Neural progenitor cell (in vitro differentiated cells): ENCODE measurements at regions not wholly inside any gene's neighbourhood (a gene's known extent, or its start where the extent isn't known, plus 50 kb on each side); places are given as distances from the start of the nearest gene placed in this dataset.

ENCODE experiments used
- DNase-seq: peaks from one replicate; pipeline ENCODE4 v3.0.0-alpha.2; 2016; ENCODE audit warnings: low spot score
- H2AFZ ChIP-seq: fragments of 200-600 bp; sonication (generic); replicated peaks from 2 replicates; pipeline ENCODE4 v1.6.1; 2016; ENCODE audit warnings: antibody characterized with exemption
- H3F3A ChIP-seq: fragments of 200-600 bp; sonication (generic); 2 replicates; pipeline ENCODE4 v1.6.1; 2016; ENCODE audit warnings: antibody characterized with exemption, low read depth
- H3K27ac ChIP-seq: fragments of 200-600 bp; sonication (generic); 2 replicates; pipeline ENCODE4 v1.5.1; 2016; ENCODE audit warnings: mild to moderate bottlenecking
- H3K27me3 ChIP-seq: fragments of 200-600 bp; sonication (generic); 2 replicates; pipeline ENCODE4 v1.6.1; 2016; ENCODE audit warnings: mild to moderate bottlenecking, moderate library complexity
- H3K36me3 ChIP-seq: fragments of 200-600 bp; sonication (generic); 2 replicates; pipeline ENCODE4 v1.5.1; 2016
- H3K4me1 ChIP-seq: fragments of 200-600 bp; sonication (generic); 2 replicates; pipeline ENCODE4 v1.6.1; 2016; ENCODE audit warnings: mixed run types
- H3K4me2 ChIP-seq: fragments of 200-600 bp; sonication (generic); 2 replicates; pipeline ENCODE4 v1.6.1; 2016
- H3K4me3 ChIP-seq: fragments of 200-600 bp; sonication (generic); 2 replicates; pipeline ENCODE4 v1.5.1; 2016
- H3K79me2 ChIP-seq: fragments of 200-600 bp; sonication (generic); 2 replicates; pipeline ENCODE4 v1.6.1; 2016; ENCODE audit warnings: low read depth
- H3K9ac ChIP-seq: fragments of 200-600 bp; sonication (generic); 2 replicates; pipeline ENCODE4 v1.6.1; 2016
- H3K9me3 ChIP-seq: fragments of 200-600 bp; sonication (generic); 2 replicates; pipeline ENCODE4 v1.5.1; 2016; ENCODE audit warnings: low read depth
- H4K20me1 ChIP-seq: fragments of 200-600 bp; sonication (generic); 2 replicates; pipeline ENCODE4 v1.6.1; 2016; ENCODE audit warnings: low read depth
- H3K27ac Mint-ChIP-seq: 3 replicates; pipeline ENCODE4 v1.8.0; 2021; ENCODE audit warnings: mixed read lengths
- H3K27me3 Mint-ChIP-seq: 2 replicates; pipeline ENCODE4 v1.8.0; 2022; ENCODE audit warnings: low read depth, mild to moderate bottlenecking, inconsistent platforms, moderate library complexity, mixed read lengths; ENCODE audit not compliant: insufficient read depth
- H3K36me3 Mint-ChIP-seq: 3 replicates; pipeline ENCODE4 v1.8.0; 2021; ENCODE audit warnings: mixed read lengths
- H3K4me1 Mint-ChIP-seq: 3 replicates; pipeline ENCODE4 v1.8.0; 2021; ENCODE audit warnings: mixed read lengths
- H3K4me3 Mint-ChIP-seq: 3 replicates; pipeline ENCODE4 v1.8.0; 2021; ENCODE audit warnings: mild to moderate bottlenecking, moderate library complexity, mixed read lengths
- H3K9me3 Mint-ChIP-seq: 3 replicates; pipeline ENCODE4 v1.8.0; 2020; ENCODE audit warnings: mixed read lengths
- EZH2 ChIP-seq: fragments of 200-600 bp; sonication (generic); IDR thresholded peaks from 2 replicates; pipeline ENCODE4 v1.6.1; 2017; ENCODE audit warnings: antibody characterized with exemption, mild to moderate bottlenecking, moderate library complexity
- EZH2phosphoT487 ChIP-seq: fragments of 200-600 bp; sonication (generic); IDR thresholded peaks from 2 replicates; pipeline ENCODE4 v1.6.1; 2017; ENCODE audit warnings: antibody characterized with exemption
- TF ChIP-seq, protein P1 (sequence below): fragments of 200-600 bp; sonication (generic); IDR thresholded peaks from 2 replicates; pipeline ENCODE4 v1.5.1; 2017; ENCODE audit warnings: antibody characterized with exemption, mild to moderate bottlenecking

DNA sequence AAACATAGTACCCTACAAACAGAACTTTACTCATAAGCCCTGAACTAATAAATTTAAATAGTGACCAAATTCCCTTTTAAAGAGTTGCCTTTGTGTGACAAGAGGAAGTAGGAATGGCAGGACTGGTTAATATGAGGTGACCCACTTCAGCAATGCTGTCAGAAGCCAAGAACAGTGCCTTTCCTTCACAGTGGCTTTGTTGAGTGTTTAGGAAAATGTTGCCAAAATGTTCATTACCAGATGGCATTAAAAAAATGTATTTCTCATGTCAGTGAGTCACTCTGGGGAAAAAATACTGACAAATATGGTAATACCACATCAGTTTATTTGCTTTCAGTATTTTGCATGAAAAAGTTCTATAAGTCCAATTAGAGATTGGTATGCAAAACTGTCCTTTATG lies 103.3 kb downstream of the DIRAS2 start:
- Histone ChIP-seq H3K27me3 (no peaks in the 10 kb centered on the region), H3F3A (no peaks in the 10 kb centered on the region), H3K36me3 (no peaks in the 10 kb centered on the region), H4K20me1 (no peaks in the 10 kb centered on the region), H3K79me2 (no peaks in the 10 kb centered on the region), H3K4me1 (no peaks in the 10 kb centered on the region), H3K4me3 (no peak overlapping the region), H3K9ac (no peak overlapping the region), H2AFZ (no peak overlapping the region), H3K4me2 (no peak overlapping the region), H3K27ac (no peak overlapping the region), H3K9me3 (no peaks in the 10 kb centered on the region)
- Mint-ChIP-seq H3K36me3 (no peaks in the 10 kb centered on the region), H3K4me3 (no peak overlapping the region), H3K9me3 (no peaks in the 10 kb centered on the region), H3K27me3 (no peaks in the 10 kb centered on the region), H3K27ac (no peak overlapping the region), H3K4me1 (peaks cover 10% of the 10 kb centered on the region)
- TF ChIP-seq, protein P1, sequence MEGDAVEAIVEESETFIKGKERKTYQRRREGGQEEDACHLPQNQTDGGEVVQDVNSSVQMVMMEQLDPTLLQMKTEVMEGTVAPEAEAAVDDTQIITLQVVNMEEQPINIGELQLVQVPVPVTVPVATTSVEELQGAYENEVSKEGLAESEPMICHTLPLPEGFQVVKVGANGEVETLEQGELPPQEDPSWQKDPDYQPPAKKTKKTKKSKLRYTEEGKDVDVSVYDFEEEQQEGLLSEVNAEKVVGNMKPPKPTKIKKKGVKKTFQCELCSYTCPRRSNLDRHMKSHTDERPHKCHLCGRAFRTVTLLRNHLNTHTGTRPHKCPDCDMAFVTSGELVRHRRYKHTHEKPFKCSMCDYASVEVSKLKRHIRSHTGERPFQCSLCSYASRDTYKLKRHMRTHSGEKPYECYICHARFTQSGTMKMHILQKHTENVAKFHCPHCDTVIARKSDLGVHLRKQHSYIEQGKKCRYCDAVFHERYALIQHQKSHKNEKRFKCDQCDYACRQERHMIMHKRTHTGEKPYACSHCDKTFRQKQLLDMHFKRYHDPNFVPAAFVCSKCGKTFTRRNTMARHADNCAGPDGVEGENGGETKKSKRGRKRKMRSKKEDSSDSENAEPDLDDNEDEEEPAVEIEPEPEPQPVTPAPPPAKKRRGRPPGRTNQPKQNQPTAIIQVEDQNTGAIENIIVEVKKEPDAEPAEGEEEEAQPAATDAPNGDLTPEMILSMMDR, result no peak
- TF ChIP-seq EZH2 (no peak), EZH2phosphoT487 (no peak)
- DNase-seq, result no peak

DNA sequence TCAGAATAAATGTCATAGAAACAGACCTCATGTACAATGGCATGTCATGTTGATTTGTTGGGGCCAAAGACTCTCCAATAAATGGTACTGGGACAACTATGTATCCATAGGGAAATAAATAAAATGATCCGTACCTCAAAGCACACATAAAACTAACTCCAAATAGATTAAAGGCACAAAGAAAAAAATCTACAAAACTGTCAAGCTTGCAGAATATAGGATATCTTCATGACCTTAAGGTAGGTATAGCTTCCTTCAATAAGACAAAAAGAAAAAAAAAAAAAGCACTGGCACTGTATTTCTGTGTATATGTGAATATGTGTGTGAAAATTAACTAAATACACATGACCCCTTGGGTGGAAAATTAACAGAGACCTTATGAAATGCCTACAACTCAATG lies 101.9 kb downstream of the DIRAS2 start:
- TF ChIP-seq, protein P1, result no peak
- TF ChIP-seq EZH2 (no peak), EZH2phosphoT487 (no peak)
- no peaks in the 10 kb centered on the region for H3K27me3 Mint-ChIP-seq
- Histone ChIP-seq H3K36me3 (no peaks in the 10 kb centered on the region), H3K27ac (no peak overlapping the region), H3K79me2 (no peaks in the 10 kb centered on the region), H4K20me1 (no peaks in the 10 kb centered on the region), H3K4me2 (no peak overlapping the region), H3K4me1 (peaks cover 11% of the 10 kb centered on the region), H3K4me3 (no peak overlapping the region), H3K27me3 (no peaks in the 10 kb centered on the region), H3K9me3 (no peaks in the 10 kb centered on the region), H2AFZ (no peak overlapping the region), H3F3A (no peaks in the 10 kb centered on the region), H3K9ac (no peak overlapping the region)
- H3K4me3 Mint-ChIP-seq, result no peak overlapping the region
- H3K36me3 Mint-ChIP-seq, result no peaks in the 10 kb centered on the region
- H3K4me1 Mint-ChIP-seq, result peaks cover 24% of the 10 kb centered on the region
- H3K27ac Mint-ChIP-seq, result no peak overlapping the region
- H3K9me3 Mint-ChIP-seq, result no peaks in the 10 kb centered on the region
- DNase-seq, result no peak

DNA sequence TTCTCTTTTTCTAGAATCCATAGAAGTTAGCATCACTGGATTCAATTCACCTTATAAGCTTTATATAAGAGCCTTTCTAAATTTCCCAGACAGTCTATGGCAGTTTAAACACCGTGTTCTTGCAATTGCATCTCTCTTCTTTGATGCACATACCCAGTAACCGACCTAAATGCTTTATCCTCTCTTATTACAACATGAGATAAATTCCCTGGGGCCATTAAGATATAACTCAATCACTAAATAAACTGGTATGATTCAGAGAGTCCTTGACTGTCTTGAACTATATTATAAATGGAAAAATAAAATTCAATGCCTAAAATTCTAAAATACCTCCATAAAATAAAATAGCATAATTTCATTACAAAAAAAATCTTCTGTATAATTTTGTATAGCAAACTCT lies 98.1 kb downstream of the DIRAS2 start:
- Mint-ChIP-seq H3K36me3 (no peaks in the 10 kb centered on the region), H3K27me3 (no peaks in the 10 kb centered on the region), H3K9me3 (peaks cover 13% of the 10 kb centered on the region), H3K4me3 (no peak overlapping the region), H3K27ac (peak overlapping the region; percentile 65), H3K4me1 (peaks cover 28% of the 10 kb centered on the region)
- TF ChIP-seq EZH2phosphoT487 (no peak), EZH2 (no peak)
- TF ChIP-seq, protein P1, result no peak
- Histone ChIP-seq H3K9me3 (peaks cover 5% of the 10 kb centered on the region), H3K27me3 (no peaks in the 10 kb centered on the region), H2AFZ (no peak overlapping the region), H3F3A (no peaks in the 10 kb centered on the region), H4K20me1 (no peaks in the 10 kb centered on the region), H3K4me2 (no peak overlapping the region), H3K36me3 (no peaks in the 10 kb centered on the region), H3K4me3 (no peak overlapping the region), H3K79me2 (no peaks in the 10 kb centered on the region), H3K27ac (no peak overlapping the region), H3K9ac (no peak overlapping the region), H3K4me1 (peaks cover 21% of the 10 kb centered on the region)
- DNase-seq, result no peak

DNA sequence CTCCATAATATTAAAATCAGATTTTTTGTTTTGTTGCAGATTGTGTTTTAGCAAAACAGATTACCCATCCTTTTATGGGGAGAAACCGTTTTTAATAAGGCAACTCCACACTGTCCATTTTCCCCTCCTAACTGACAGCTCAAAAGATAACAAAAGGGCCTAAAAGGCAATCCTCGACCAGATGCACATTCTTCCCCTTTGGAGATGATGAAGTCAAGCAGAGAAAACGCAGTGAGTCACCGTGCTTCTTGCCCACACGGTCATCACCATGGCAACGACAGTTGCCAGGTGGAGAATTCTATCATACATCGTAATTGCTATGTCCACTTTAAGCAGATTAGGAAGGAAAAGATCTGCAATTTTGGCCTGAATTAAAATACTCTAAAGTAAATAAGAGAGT lies 96.4 kb downstream of the DIRAS2 start:
- H3K27ac Mint-ChIP-seq, result peak overlapping the region; percentile 97
- Histone ChIP-seq H4K20me1 (no peaks in the 10 kb centered on the region), H3K4me3 (no peak overlapping the region), H3K9me3 (peaks cover 5% of the 10 kb centered on the region), H3K36me3 (no peaks in the 10 kb centered on the region), H3K4me1 (peaks cover 21% of the 10 kb centered on the region), H3F3A (no peaks in the 10 kb centered on the region), H3K27me3 (no peaks in the 10 kb centered on the region), H3K4me2 (peak overlapping the region; percentile 38), H3K9ac (no peak overlapping the region), H3K27ac (no peak overlapping the region), H2AFZ (no peak overlapping the region), H3K79me2 (no peaks in the 10 kb centered on the region)
- peak overlapping the region; percentile 49 for H3K4me3 Mint-ChIP-seq
- H3K9me3 Mint-ChIP-seq, result peaks cover 16% of the 10 kb centered on the region
- H3K27me3 Mint-ChIP-seq, result no peaks in the 10 kb centered on the region
- DNase-seq, result peak; percentile 93
- peaks cover 28% of the 10 kb centered on the region for H3K4me1 Mint-ChIP-seq
- TF ChIP-seq EZH2 (no peak), EZH2phosphoT487 (no peak)
- TF ChIP-seq, protein P1, result no peak
- H3K36me3 Mint-ChIP-seq, result no peaks in the 10 kb centered on the region
